GM18858 (cell line): ENCODE measurements at regions not wholly inside any gene's neighbourhood (a gene's known extent, or its start where the extent isn't known, plus 50 kb on each side); places are given as distances from the start of the nearest gene placed in this dataset.
"Not testable (repeated sequence)": the region's sequence is repeated elsewhere in the genome, so short reads cannot be mapped to it uniquely, and the experiment has no call there.

Experiments used
- ATAC-seq: cut with Tn5 transposase; IDR thresholded peaks from one replicate; pipeline ENCODE4 v1.9.1; 2021; ENCODE audit not compliant: unreplicated experiment

DNA sequence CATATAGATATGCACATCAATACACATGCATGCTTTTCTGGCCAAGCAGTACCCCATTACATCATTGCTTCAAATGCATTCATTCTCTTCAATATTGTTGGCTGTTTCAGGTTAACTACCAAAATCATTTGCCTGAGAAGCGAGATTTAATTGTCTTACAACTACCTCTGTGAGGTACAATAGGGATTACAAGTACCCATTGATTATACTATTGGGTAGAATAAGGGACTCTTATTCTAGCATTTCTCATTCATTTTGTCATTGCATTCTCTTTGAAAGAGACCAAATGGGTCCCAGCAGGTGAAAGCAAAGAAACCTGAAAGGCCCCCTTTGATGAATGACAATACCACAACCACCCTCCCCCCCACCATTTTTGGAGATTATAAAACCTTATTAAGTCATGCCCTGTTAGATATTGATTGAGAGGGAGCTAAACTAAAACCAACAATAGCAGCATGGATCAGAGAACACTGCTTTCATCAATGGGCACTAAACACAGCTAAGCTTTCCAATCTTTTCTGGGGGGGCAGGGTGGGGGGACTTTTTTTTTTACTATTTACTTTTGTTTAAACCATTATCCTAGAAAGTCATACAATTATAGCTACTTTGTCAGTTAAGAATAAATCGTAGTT, 375.0 kb upstream of the CCNH start:
- no peak for ATAC-seq

DNA sequence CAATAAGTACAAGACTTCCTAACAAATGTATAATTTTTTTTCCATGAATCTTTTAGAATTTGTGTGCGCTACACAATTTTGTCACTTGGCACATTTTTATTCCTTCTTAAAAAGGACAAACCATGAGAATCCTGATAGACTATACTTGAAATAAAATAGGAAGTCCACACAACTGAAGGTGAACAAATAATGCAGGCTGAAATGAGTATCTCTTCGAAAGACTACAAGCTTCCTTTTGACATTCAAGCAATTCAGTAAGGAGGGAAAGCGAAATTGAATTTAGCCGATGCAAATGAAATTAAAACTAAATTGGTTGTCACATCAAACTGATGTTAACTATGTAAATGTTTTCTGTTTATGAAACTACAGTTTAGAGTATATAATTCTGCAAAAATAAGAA, 374.4 kb upstream of the CCNH start:
- ATAC-seq, result no peak

DNA sequence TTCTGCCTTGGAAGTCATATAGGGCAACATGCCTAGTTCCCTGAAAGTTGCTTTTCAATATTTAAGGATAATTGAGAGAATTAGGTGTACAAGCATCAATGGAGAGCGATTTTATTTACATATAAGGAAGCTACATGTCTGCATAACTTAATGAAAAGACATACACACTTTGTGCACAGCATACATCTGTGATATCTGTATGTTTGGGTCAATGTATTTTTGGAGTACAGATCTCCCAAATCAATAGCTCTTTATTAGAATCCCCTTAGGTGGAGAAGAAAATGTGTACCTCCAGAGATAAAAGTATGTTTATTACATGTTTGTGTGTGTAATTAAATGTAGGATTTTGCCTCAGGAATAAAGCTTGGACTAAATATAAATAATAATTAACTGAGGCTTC, 373.7 kb upstream of the CCNH start:
- no peak for ATAC-seq

DNA sequence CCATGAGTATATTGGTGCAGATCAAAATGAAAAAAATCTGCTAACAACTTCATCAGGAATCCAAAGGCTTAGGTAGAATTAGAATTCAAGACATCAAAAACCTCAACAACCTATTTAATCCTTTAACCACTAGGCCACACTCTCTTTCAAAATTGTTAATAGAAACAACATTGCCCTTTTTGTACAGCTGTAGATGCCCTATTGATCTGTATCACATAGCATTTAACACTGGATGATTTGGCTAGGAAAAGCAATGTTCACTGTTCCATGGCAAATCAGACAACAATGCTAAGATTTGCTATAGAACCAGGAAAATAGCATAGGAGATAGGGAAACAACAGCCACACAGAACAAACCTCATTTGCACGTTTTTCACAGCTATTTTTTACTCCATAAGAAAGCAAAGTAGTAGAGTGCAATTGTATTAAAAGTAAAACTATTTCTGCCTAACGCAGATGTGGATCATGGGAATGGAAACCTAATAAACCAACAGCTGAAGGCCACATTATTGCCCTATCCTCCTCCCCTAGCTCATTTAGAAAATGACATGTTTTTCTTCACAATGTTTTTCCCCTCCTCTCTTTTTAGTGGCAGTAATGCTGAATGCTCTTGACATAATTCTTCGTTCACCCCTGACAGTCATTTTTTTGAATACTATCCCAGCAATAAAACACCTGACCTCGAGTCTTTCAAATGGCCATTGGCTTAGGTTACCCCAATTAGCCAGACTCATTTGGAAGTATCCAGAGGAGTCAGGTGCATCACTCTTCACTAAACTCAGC, 373.0 kb upstream of the CCNH start:
- no peak for ATAC-seq

DNA sequence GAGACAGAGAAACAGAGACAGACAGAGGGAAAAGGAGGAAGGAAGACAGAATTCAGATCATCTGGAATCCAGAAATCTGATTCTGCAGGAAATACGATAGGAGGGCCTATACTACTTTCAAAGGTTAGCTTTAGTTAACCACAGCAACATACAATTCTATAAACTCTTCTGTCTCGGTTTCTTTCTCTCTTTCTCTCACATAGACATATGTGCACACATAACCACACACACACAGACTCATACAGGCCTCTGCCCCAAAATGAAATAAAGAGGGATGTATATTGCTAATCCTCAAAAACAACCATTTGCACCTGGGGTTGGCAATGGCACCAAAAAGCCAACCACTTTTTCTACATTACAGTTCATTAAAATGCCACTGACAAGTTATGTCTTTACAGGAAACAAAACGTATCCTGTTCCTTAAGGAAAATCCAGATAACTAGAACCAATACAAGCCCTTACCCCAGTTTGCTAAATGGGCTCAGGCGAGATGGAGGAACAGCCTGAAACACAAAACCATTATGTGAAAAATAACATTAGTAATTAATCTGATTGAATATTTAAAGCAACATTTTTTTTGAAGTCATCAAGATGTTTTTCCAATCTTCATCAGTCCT, 372.3 kb upstream of the CCNH start:
- ATAC-seq, result no peak

DNA sequence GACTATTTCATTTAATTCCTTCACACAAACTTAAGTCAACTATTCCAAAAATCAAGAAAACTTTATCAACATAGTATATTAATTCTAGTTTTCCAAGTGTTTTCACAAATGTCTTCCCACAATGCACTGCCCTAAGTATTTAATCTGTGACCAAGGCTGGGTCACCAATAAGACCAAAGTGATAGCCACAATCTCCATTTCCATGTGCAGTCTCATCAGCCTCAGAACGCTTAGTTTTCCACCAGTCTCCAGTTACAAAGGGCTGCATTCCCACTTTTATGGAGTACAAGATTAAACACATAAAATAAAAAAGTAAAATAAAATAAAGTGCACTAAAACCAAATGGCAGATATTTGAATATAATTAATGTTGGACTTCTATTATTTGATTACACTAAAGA, 371.6 kb upstream of the CCNH start:
- ATAC-seq, result no peak

DNA sequence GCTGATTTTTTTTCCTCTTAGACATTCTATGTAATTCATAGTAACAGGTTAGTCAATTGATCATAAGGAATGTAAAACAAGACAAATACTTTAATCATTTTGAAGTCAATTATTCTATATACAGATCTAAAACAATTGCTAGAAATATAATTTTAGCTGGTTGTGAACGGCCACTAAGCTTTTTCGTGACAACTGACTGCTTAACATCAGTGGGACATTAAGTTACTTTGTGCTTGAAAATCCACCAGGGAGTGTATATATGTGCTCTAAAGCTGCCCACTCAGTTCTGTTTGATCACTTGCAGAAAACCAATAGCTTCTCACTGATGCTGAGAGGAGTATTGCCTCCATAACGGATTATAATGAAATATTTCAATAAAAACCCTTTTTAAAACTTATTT, 370.2 kb upstream of the CCNH start:
- ATAC-seq, result no peak

DNA sequence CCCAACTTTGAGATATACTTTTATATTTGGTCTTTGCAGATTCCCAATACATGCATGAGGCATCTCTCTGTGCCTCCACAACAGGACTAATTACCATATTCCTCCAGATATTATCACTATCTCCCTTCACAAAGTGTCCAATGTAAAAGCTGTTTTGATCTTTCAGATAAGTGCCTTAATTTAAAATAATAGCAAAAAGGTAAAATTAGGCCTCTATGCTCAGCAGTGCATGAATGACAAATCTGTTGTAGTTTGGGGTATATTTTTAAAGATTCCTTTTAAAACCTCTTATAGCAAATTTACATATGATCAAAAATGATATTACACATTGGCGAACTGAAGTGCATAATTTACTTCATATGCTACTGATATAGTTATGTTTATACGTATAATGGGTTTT, 369.2 kb upstream of the CCNH start:
- ATAC-seq, result no peak

DNA sequence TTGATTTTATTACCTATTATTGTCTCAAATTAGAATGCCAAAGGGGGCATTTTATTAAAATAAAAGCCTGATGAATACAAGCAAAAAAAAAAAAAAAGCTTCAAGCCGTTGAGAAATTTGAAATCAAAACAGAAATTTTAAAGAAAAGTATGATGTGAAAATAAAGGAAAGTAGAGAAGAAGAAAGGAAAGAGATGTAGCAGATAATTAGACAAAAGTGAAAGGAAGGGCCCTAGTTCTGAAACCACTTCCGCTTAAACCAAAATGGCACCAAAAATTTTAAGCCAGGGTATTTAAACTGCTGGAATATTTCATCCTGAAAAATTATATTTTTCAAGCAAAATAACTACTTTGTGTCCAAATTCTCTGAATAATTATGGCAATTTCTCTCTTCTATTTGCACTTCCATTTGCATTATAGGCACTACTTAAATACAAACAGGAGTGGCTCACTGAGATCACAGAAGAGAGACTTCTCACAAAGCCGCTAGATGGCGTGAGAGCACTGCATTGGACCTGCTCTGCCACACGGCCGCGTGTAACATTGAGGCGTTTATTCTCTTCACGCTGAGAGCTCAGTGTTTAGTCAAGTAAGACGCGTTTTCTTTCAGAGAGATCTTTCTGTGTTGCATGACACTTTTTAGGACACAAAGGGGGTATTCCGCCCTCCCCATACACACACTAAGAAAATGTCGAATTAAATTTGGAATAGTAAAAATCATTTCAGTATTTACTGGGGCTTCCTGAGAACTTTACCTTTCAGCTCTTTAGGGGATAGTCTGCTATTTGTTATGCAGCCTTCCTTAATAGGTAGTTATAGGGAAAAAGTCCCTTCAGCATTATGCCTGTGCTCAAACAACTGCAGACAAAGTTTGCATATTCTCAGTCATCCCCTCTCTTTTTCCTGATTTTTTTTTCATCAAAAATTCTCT, 368.4 kb upstream of the CCNH start:
- peak; percentile 98 for ATAC-seq

DNA sequence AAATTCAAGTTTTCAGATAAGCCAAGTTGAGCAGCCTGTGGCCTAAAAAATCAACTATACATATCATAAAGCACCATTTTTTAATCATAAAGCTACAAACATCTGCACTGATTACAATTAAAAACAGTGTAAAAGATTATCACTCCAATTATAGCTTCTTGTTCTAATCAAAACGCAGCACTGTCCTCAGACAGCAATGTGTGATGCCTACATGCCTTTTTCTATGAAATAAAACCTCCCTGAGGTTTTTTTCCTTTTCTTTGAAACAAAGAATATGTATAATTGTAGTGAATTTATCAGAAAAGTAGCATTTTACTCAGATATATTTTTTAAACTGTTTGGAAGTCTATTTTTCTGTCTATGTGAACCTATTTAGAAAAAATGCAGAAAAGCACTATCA, 366.1 kb upstream of the CCNH start:
- no peak for ATAC-seq

DNA sequence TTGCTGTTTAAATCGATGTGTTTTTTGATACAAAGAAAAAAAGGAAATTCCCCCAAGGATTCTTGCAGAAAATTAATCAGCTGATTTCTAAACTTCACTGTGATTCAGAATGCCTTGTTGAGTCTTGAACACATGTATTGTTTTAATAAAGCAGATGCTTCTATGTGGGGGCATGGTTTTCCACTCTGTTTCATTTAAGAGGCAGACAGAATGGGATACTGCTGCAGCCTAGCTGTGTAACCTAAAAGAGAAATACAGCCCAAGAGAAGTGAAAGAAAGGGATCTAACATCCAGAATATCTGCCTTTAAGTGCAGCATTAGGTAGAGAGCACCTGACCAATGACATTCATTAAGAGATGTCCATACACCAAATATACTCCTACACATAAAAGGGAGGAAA, 365.1 kb upstream of the CCNH start:
- ATAC-seq, result no peak

DNA sequence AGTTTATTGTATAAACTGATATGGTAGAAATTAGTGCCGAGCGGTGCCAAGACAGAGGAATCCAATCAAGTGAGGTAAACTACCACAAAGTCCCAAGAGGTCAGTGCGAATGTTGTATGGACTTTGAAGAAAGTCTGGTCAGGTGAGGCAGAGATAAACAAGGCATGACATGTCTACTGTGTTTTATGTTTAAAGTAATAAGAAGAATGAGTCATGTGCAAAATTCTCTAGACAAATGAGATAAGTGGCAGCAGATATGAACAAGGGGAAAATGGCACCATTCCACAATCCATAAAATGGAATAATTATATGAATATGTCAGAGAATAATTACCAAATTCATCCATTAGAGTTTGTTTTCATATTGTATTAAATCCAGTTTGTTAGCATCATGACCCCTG, 364.1 kb upstream of the CCNH start:
- ATAC-seq, result no peak

DNA sequence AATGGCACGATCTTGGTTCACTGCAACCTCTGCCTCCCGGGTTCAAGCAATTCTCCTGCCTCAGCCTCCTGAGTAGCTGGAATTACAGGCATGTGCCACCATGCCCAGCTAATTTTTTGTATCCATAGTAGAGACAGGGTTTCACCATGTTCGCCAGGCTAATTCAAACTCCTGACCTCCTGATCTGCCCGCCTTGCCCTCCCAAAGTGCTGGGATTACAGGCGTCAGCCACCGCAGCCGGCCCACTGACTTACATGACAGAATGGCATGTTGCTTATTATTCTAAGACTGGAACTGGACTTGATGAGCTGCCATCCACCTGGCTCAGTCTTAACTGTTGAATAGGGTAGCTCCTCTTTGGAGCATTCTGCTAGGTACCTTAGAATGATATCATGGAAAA, 363.6 kb upstream of the CCNH start:
- not testable (repeated sequence) for ATAC-seq

DNA sequence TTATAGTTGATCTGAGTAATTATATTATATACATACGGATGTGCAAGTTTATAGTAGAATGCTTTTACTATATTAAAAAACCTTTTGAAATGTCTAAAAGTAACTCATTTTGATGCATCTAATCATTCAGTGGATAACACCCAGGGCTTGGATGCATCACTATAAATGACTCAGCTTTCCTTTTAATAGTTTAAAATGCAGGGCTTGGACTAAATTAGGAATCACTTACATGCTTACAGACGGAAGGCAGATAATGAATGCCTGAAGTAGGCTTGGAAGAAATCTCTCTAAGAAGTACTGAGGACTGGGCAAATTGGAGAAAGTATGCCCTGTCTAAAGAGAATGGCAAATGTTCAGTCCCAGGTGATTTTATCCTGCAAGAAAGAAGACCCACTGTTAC, 362.5 kb upstream of the CCNH start:
- ATAC-seq, result no peak

DNA sequence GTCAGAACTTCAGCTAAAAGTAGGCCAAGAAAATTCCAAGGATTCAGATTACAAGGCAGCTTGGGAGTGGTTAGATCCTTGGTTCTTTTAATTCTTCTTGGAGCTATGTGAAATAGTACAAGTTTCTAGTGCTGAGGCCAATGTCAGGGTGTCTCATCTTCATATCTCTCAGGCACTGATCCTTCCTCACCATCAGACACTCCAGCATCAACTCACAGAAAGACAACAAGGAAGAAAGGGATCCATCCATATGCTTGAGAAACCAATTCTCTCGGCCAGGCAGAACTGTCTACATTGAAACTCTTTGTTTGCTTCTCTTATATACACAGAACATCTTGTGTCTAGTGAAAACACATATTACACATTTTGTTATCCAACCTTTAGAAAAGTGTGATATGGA, 362.1 kb upstream of the CCNH start:
- no peak for ATAC-seq

DNA sequence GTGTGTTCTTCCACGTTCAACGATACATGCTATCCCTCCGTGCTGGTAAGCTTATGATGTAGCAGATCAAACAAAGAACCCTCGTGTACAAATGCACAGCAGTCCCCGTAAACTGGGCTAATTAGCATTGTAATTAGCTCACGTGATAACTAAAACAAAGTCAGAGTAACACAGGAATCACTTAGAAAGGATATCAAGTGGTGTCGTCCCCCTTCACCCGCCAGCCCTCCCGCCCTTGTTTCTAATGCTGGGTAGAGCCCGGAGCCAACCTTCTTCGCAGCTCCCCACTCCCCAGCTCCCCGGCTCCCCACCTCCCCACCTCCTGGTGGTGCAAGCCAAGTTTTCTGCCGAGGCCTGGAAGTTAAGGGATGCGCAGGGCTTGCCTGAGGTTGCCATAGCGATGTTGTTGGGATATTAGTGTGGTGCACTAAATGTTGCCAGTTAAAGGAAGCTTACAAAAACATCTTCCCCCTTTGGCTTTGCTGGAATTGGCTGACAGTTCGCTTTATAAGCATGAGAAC, 357.9 kb upstream of the CCNH start:
- no peak for ATAC-seq

DNA sequence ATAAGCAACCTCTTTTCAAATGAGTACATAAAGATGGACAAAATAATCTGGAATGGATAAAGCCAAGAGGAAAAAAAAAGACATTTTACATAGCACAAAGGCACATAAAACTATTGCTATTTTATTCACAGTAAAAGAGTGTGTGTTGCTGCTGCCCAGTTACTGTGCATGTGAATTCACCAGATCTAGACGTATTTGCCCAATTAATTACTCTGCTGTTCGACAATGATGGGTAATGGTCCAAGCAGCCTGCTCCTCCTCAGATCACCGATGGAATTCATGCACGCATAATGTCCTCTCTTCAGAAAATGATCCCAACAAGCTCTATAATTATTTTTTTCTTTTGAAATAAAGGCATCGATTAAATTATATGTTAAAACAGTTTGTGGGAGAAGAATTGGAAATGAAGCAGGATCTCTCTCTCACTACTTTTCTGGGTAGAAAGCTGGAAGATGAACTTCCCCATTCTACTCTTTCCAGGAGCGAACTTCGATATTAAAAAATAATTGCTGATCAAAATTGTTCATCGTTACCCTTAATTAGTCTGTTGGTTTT, 357.4 kb upstream of the CCNH start:
- no peak for ATAC-seq

DNA sequence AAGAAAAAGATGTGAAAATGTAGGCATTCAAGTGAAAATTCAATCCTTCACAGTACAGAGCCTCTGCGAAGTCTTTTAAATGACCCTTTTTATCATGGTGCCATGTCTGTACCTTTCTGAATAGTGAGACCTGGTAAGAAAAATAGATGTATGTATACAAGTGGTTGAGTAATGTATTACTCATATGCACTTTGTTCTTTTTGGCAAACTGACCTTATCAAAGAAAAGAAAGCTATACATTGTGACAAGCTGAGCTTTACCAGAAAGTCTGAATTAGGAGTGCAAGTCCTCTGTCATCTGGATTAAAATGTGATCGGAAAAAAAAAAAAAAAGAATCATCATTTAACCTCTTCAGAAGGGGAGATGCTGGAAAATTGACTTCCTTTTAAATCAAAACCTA, 356.4 kb upstream of the CCNH start:
- ATAC-seq, result no peak

DNA sequence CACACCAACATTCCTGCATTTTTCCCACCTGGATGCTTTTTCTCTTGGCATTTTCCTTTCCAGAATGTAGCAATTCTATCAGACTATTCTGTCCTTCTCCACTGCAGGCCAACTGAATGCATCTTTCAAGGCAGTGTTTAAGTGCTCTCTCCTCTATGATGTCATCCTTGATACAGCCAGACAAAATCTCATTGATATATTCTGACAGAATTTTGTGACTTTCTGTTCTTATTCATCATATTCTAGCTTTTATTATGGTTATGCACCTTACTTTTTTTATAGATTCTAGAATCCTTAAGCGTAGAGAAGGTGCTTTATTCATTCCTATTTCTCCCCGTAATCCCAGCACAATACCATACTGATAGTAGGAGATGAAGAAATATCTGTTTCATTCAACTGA, 355.5 kb upstream of the CCNH start:
- ATAC-seq, result no peak

DNA sequence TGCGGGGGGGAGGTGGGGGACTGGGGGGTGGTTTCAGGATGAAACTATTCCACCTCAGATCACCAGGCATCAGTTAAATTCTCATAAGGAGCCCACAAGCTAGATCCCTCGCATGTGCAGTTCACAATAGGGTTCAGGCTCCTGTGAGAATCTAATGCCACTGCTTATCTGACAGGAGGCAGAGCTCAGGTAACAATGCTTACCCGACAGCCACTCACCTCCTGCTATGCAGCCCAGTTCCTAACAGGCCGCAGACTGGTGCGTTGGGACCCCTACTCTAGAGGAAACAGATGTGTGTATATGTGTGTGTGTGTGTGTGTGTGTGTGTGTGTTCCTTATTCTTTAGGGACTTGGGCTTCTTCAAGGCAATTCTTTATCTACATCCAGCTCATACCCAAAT, 352.3 kb upstream of the CCNH start:
- ATAC-seq, result no peak

DNA sequence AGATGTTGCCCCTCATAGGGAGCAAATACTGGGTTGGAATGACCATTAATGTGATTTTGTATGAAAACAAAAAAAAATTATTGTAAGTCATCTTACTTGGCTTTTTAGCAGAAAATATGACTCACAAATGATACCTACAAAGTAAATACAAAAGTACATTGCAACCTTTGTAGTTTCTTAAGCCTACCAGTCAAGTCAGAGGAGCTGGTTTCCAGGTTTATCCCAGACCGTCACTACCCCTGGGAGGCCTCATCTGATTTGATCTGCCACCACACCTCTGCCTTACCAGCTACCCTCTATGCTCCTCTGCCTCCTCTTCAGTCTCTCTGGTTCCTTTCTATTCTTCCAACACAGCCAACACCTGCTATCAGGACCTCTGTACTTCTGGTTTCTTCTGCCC, 349.9 kb upstream of the CCNH start:
- no peak for ATAC-seq
